NB4 (cell line): ENCODE measurements at regions not wholly inside any gene's neighbourhood (a gene's known extent, or its start where the extent isn't known, plus 50 kb on each side); places are given as distances from the start of the nearest gene placed in this dataset.

Experiments
- CTCF ChIP-seq: IDR thresholded peaks from one replicate; pipeline ENCODE4 v1.5.1; 2012; ENCODE audit warnings: low read depth, low read length
- MYC ChIP-seq: IDR thresholded peaks from 2 replicates; pipeline ENCODE4 v1.6.1; 2011; ENCODE audit warnings: low read depth, low read length
- POLR2A ChIP-seq: IDR thresholded peaks from 2 replicates; pipeline ENCODE4 v1.6.1; 2011; ENCODE audit warnings: mild to moderate bottlenecking; ENCODE audit not compliant: insufficient read length; ENCODE audit errors: extremely low read depth

DNA sequence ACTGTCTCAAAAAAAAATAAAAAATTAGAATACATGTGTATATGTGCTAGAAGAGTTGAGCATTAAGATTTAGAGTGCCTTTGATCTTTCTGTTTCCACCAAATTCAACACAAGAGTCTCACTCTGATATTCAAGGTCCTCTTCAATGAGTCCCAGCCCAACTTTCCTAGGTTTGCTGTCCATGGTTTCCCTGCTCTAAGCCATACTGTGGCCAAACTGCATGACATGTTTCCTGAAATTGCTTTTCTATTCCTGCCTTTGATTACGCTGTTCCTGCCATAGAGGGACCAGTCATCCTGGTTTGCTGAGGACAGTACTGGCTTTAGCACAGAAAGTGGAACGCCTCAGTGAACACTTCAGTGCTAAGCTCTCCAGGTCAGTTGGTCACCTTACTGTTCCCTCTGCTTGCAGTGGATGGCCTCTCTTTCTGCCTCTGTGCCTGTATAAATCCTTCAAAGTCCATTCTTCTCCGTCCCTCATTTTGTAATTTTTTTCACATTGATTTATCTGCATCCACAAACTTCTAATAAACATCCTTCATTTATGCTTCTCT is 305.9 kb upstream of the PROX1 start:
- TF ChIP-seq CTCF = no peak
- no peak for TF ChIP-seq POLR2A
- no peak for TF ChIP-seq MYC
